Osteoblast (primary cell): ENCODE measurements at regions not wholly inside any gene's neighbourhood (a gene's known extent, or its start where the extent isn't known, plus 50 kb on each side); places are given as distances from the start of the nearest gene placed in this dataset.
"Not testable (repeated sequence)": the region's sequence is repeated elsewhere in the genome, so short reads cannot be mapped to it uniquely, and the experiment has no call there.

Source experiments
- DNase-seq: peaks from one replicate; pipeline ENCODE4 v3.0.0; 2011; ENCODE audit warnings: low spot score, mixed read lengths; ENCODE audit not compliant: insufficient read length; ENCODE audit errors: missing footprints
- H2AFZ ChIP-seq: 2 replicates; pipeline ENCODE4 v1.6.0; 2011; ENCODE audit warnings: mild to moderate bottlenecking, low read length
- H3K27ac ChIP-seq: 2 replicates; pipeline ENCODE4 v1.5.1; 2011; ENCODE audit warnings: mild to moderate bottlenecking, low read depth, low read length, moderate library complexity
- H3K27me3 ChIP-seq: 2 replicates; pipeline ENCODE4 v1.6.0; 2012; ENCODE audit warnings: mild to moderate bottlenecking, control low read depth, inconsistent platforms, low read length, moderate library complexity; ENCODE audit not compliant: insufficient read depth
- H3K36me3 ChIP-seq: 2 replicates; pipeline ENCODE4 v1.5.1; 2011; ENCODE audit warnings: mild to moderate bottlenecking, low read length, control low read depth, moderate library complexity; ENCODE audit not compliant: insufficient read depth
- H3K4me1 ChIP-seq: 2 replicates; pipeline ENCODE4 v1.5.1; 2011; ENCODE audit warnings: mild to moderate bottlenecking, low read length, control low read depth, moderate library complexity; ENCODE audit not compliant: insufficient read depth
- H3K4me2 ChIP-seq: 2 replicates; pipeline ENCODE4 v1.6.0; 2011; ENCODE audit warnings: mild to moderate bottlenecking, low read length; ENCODE audit not compliant: insufficient read depth
- H3K4me3 ChIP-seq: fragments of 200-600 bp; sonication (generic); 3 replicates; pipeline ENCODE4 v1.5.1; 2012; ENCODE audit warnings: mild to moderate bottlenecking, low read length, inconsistent platforms; ENCODE audit not compliant: insufficient read depth
- H3K79me2 ChIP-seq: 2 replicates; pipeline ENCODE4 v1.6.0; 2012; ENCODE audit warnings: mild to moderate bottlenecking, low read length, control low read depth, inconsistent platforms; ENCODE audit not compliant: insufficient read depth
- H3K9me3 ChIP-seq: 2 replicates; pipeline ENCODE4 v1.5.1; 2011; ENCODE audit warnings: low read depth, low read length, control low read depth
- H4K20me1 ChIP-seq: 2 replicates; pipeline ENCODE4 v1.6.0; 2012; ENCODE audit warnings: mild to moderate bottlenecking, low read length, control low read depth; ENCODE audit not compliant: insufficient read depth
- TF ChIP-seq, protein P1 (sequence below): IDR thresholded peaks from 2 replicates; pipeline ENCODE4 v1.5.1; 2011; ENCODE audit warnings: mild to moderate bottlenecking, low read depth, low read length, moderate library complexity; ENCODE audit errors: extremely low read depth

DNA sequence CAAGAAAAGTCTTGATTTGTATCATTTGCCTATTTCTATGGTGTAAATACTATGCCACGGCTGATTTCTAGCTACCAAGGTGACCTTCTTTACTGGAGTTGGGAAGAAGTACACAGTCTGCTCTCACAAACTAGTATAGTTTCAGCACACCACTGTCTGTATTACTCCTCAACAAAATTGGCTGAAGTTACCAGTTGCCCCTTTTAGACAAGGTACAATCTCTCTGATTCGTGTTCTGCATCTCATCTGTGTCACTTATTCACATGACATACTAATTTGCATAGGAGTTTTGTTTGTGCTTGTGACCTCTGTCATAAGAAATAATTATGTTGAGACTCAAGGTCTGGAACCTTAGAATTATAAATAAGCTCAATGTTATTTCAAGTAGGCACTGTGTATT is 97.3 kb downstream of the C11orf87 start:
- Histone ChIP-seq H3K4me1 (no peaks in the 10 kb centered on the region), H3K9me3 (no peaks in the 10 kb centered on the region), H3K4me2 (no peak overlapping the region), H3K27ac (no peak overlapping the region), H3K4me3 (no peak overlapping the region), H3K27me3 (no peaks in the 10 kb centered on the region), H3K36me3 (no peaks in the 10 kb centered on the region), H4K20me1 (no peaks in the 10 kb centered on the region), H2AFZ (no peak overlapping the region), H3K79me2 (no peaks in the 10 kb centered on the region)
- DNase-seq: peak; percentile 10
- TF ChIP-seq, protein P1, sequence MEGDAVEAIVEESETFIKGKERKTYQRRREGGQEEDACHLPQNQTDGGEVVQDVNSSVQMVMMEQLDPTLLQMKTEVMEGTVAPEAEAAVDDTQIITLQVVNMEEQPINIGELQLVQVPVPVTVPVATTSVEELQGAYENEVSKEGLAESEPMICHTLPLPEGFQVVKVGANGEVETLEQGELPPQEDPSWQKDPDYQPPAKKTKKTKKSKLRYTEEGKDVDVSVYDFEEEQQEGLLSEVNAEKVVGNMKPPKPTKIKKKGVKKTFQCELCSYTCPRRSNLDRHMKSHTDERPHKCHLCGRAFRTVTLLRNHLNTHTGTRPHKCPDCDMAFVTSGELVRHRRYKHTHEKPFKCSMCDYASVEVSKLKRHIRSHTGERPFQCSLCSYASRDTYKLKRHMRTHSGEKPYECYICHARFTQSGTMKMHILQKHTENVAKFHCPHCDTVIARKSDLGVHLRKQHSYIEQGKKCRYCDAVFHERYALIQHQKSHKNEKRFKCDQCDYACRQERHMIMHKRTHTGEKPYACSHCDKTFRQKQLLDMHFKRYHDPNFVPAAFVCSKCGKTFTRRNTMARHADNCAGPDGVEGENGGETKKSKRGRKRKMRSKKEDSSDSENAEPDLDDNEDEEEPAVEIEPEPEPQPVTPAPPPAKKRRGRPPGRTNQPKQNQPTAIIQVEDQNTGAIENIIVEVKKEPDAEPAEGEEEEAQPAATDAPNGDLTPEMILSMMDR: no peak

DNA sequence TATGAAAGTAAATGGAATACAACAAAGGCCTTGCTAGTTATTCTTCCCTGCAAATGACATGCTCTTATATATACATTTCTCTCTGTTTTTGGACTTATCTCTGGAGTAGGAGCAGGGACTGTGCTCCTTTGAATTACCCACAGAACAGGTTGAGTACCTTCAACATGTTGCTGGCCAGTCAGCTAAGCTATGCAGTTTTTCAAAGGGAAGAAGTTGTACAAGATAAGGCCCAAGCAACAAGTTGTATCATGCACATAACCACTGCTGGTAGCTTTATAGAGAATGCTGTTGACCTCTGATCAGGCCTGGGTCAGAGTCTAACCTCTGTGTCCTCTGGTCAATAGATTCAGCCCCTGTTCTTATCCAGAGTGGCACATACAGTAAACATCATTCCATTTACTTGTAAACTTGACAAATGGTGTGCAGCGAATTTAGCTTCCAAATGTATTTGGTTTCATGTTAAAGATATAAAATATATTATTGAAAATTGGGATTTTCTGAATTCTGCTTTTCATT is 99.6 kb downstream of the C11orf87 start:
- Histone ChIP-seq H3K27ac (no peak overlapping the region), H3K36me3 (no peaks in the 10 kb centered on the region), H3K79me2 (no peaks in the 10 kb centered on the region), H3K9me3 (no peaks in the 10 kb centered on the region), H2AFZ (no peak overlapping the region), H4K20me1 (no peaks in the 10 kb centered on the region), H3K4me2 (no peak overlapping the region), H3K4me1 (no peaks in the 10 kb centered on the region), H3K27me3 (no peaks in the 10 kb centered on the region), H3K4me3 (no peak overlapping the region)
- TF ChIP-seq, protein P1: no peak
- no peak for DNase-seq

DNA sequence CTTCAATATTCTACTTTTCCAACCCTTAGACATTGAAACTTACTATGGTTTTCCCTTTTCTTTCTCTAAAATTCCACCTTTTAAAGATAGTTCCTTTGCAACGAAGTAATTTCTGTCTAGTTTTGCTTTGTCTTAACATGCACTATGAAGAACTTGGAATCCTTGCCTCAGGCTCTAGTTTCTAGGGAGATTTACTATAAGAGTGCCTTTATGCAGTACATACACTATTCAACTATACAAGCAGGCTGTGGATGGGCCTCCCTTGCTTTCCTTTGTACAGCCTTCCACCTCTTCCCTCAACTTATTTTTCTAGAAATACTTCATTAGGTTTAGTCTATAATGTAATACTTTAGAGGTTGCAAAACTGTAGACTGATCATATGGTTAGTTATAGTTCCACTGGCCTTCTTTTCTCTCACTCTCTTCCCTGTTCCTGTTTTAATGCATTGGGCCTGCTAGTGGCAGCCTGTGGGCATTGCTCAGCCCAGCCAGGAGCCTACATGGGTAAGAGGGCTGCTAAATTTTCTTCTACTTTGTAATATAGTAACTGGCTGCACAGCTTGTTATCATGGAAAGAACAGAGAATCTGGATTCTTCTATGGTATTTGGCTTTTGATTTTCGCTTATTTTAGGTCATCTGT is 100.2 kb downstream of the C11orf87 start:
- H3K9me3 ChIP-seq: no peaks in the 10 kb centered on the region
- H3K36me3 ChIP-seq: no peaks in the 10 kb centered on the region
- no peak overlapping the region for H3K4me2 ChIP-seq
- DNase-seq: no peak
- H4K20me1 ChIP-seq: no peaks in the 10 kb centered on the region
- peaks cover 5% of the 10 kb centered on the region for H3K4me1 ChIP-seq
- no peak overlapping the region for H3K4me3 ChIP-seq
- H3K79me2 ChIP-seq: no peaks in the 10 kb centered on the region
- H3K27me3 ChIP-seq: no peaks in the 10 kb centered on the region
- no peak overlapping the region for H3K27ac ChIP-seq
- no peak overlapping the region for H2AFZ ChIP-seq
- TF ChIP-seq, protein P1: no peak

DNA sequence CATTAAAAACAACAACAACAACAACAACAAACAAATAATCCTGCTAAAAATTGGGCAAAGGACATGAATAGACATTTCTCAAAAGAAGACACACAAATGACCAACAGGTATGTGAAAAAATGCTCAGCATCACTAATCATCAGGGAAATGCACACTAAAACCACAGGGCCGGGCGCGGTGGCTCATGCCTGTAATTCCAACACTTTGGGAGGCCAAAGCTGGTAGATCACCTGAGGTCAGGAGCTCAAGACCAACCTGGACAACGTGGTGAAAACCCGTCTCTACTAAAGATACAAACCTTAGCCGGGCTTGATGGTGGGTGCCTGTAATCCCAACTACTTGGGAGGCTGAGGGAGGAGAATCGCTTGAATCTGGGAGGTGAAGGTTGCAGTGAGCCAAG is 103.6 kb downstream of the C11orf87 start:
- not testable (repeated sequence) for H3K27me3 ChIP-seq, H4K20me1 ChIP-seq, H3K79me2 ChIP-seq, H3K9me3 ChIP-seq, H3K27ac ChIP-seq, H3K4me1 ChIP-seq, H3K36me3 ChIP-seq, H3K4me3 ChIP-seq, H2AFZ ChIP-seq, DNase-seq, H3K4me2 ChIP-seq
